ENCODE measurements at regions not wholly inside any gene's neighbourhood (a gene's known extent, or its start where the extent isn't known, plus 50 kb on each side); places are given as distances from the start of the nearest gene placed in this dataset.

DNA sequence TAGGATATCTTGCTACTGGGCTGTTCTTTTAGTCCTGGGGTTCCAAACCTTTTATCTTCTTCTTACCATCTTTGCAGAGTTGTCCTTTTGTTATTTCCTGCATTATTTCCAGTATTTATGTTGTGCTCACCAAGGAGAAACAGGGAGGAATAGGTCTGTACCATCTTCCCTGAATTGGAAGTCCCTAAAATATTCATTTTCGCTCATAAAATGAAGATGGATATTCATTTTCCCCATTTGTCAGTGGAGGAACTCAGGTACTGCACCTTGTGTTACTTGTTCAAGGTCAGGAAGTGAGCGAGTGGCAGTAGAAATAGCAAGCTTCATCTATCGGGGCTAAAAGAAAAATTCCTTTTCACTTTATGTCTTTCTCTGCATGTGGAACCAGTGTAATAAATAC, 989.7 kb downstream of the CDH11 start:
- no peak overlapping the region for H3K4me3 ChIP-seq
- H3K9me3 ChIP-seq (replicated peaks; ENCODE audit: control insufficient read depth, insufficient read depth, low read length): no peaks in the 10 kb centered on the region
- SMC1A ChIA-PET (ENCODE audit: uncharacterized antibody, unreplicated experiment): no interaction called here
- no peak overlapping the region for H3K27ac ChIP-seq (ENCODE audit: control insufficient read depth, insufficient read depth)
- RAD21 ChIA-PET (ENCODE audit: unreplicated experiment): no interaction called here
- no TSS peak for BruUV-seq (replicated peaks)
- no peak for TF ChIP-seq ZSCAN29 (IDR thresholded peaks at IDR 0.05)
- TF ChIP-seq RAD51 (IDR thresholded peaks at IDR 0.05): no peak
- TF ChIP-seq SREBF1 (IDR thresholded peaks at IDR 0.05; ENCODE audit: low read length): no peak
- TF ChIP-seq, protein P1, sequence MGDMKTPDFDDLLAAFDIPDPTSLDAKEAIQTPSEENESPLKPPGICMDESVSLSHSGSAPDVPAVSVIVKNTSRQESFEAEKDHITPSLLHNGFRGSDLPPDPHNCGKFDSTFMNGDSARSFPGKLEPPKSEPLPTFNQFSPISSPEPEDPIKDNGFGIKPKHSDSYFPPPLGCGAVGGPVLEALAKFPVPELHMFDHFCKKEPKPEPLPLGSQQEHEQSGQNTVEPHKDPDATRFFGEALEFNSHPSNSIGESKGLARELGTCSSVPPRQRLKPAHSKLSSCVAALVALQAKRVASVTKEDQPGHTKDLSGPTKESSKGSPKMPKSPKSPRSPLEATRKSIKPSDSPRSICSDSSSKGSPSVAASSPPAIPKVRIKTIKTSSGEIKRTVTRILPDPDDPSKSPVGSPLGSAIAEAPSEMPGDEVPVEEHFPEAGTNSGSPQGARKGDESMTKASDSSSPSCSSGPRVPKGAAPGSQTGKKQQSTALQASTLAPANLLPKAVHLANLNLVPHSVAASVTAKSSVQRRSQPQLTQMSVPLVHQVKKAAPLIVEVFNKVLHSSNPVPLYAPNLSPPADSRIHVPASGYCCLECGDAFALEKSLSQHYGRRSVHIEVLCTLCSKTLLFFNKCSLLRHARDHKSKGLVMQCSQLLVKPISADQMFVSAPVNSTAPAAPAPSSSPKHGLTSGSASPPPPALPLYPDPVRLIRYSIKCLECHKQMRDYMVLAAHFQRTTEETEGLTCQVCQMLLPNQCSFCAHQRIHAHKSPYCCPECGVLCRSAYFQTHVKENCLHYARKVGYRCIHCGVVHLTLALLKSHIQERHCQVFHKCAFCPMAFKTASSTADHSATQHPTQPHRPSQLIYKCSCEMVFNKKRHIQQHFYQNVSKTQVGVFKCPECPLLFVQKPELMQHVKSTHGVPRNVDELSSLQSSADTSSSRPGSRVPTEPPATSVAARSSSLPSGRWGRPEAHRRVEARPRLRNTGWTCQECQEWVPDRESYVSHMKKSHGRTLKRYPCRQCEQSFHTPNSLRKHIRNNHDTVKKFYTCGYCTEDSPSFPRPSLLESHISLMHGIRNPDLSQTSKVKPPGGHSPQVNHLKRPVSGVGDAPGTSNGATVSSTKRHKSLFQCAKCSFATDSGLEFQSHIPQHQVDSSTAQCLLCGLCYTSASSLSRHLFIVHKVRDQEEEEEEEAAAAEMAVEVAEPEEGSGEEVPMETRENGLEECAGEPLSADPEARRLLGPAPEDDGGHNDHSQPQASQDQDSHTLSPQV (IDR thresholded peaks at IDR 0.05): no peak
- TF ChIP-seq GABPA (IDR thresholded peaks at IDR 0.05; ENCODE audit: low read depth): no peak
- TF ChIP-seq FOXM1 (IDR thresholded peaks at IDR 0.05; ENCODE audit: low read depth, low read length): no peak
- TF ChIP-seq, protein P2, sequence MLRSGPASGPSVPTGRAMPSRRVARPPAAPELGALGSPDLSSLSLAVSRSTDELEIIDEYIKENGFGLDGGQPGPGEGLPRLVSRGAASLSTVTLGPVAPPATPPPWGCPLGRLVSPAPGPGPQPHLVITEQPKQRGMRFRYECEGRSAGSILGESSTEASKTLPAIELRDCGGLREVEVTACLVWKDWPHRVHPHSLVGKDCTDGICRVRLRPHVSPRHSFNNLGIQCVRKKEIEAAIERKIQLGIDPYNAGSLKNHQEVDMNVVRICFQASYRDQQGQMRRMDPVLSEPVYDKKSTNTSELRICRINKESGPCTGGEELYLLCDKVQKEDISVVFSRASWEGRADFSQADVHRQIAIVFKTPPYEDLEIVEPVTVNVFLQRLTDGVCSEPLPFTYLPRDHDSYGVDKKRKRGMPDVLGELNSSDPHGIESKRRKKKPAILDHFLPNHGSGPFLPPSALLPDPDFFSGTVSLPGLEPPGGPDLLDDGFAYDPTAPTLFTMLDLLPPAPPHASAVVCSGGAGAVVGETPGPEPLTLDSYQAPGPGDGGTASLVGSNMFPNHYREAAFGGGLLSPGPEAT (IDR thresholded peaks at IDR 0.05; ENCODE audit: low read depth): no peak
- TF ChIP-seq MXI1 (IDR thresholded peaks at IDR 0.05; ENCODE audit: low read depth, low read length): no peak
- TF ChIP-seq, protein P3, sequence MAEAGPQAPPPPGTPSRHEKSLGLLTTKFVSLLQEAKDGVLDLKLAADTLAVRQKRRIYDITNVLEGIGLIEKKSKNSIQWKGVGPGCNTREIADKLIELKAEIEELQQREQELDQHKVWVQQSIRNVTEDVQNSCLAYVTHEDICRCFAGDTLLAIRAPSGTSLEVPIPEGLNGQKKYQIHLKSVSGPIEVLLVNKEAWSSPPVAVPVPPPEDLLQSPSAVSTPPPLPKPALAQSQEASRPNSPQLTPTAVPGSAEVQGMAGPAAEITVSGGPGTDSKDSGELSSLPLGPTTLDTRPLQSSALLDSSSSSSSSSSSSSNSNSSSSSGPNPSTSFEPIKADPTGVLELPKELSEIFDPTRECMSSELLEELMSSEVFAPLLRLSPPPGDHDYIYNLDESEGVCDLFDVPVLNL (IDR thresholded peaks at IDR 0.05; ENCODE audit: low read depth, low read length): no peak
- TF ChIP-seq REST (IDR thresholded peaks at IDR 0.05; ENCODE audit: low read depth, low read length): no peak
- TF ChIP-seq FOS (IDR thresholded peaks at IDR 0.05; ENCODE audit: borderline replicate concordance, extremely low read depth, insufficient read length): no peak
- TF ChIP-seq BHLHE40 (IDR thresholded peaks at IDR 0.05; ENCODE audit: borderline replicate concordance in 1 of 2, low read depth in 2 of 2, low read length in 1 of 2): no peak
- TF ChIP-seq RB1 (IDR thresholded peaks at IDR 0.05; ENCODE audit: borderline replicate concordance): no peak
- TF ChIP-seq PAX5 (IDR thresholded peaks at IDR 0.05; ENCODE audit: borderline replicate concordance, low read depth, low read length): no peak
- no peaks in the 10 kb centered on the region for H3K79me2 ChIP-seq (ENCODE audit: control insufficient read depth, insufficient read depth, low read length)
- in situ Hi-C loops (cut with MboI): no loop called here
- FAIRE-seq (no peak), DNase-seq (ENCODE audit: low read depth, low spot score) (no peak), ATAC-seq (no peak)
- WGBS (ENCODE audit: insufficient coverage, insufficient replicate concordance, low lambda C conversion rate, missing lambda C conversion rate): 52% methylated on average over 3 of the region's 3 CpGs
- POLR2A ChIA-PET: no interaction called here
- H2AFZ ChIP-seq (ENCODE audit: control insufficient read depth, low read depth, low read length): no peak overlapping the region
- H3K4me2 ChIP-seq (ENCODE audit: control insufficient read depth, insufficient read depth): no peak overlapping the region
- no peaks in the 10 kb centered on the region for H4K20me1 ChIP-seq (ENCODE audit: control insufficient read depth, insufficient read depth)
- no peaks in the 10 kb centered on the region for H3K36me3 ChIP-seq (ENCODE audit: control insufficient read depth in 2 of 2, insufficient read depth in 2 of 2, low read length in 1 of 2)
- no peaks in the 10 kb centered on the region for H3K4me1 ChIP-seq (ENCODE audit: control insufficient read depth, insufficient read depth, low read length)
- no peaks in the 10 kb centered on the region for H3K27me3 ChIP-seq (replicated peaks in 1 of 2; ENCODE audit: control insufficient read depth in 2 of 2, insufficient read depth in 2 of 2, low read length in 1 of 2)
- CTCF ChIA-PET: no interaction called here
- intact Hi-C loops (cut with micrococcal nuclease; ENCODE audit: unreplicated experiment): no loop called here
- H3K9ac ChIP-seq (ENCODE audit: control insufficient read depth, insufficient read depth, low read length): no peak overlapping the region
